GM18858 (cell line): ENCODE measurements at regions not wholly inside any gene's neighbourhood (a gene's known extent, or its start where the extent isn't known, plus 50 kb on each side); places are given as distances from the start of the nearest gene placed in this dataset.
"Not testable (repeated sequence)": the region's sequence is repeated elsewhere in the genome, so short reads cannot be mapped to it uniquely, and the experiment has no call there.

Experiments
- ATAC-seq: cut with Tn5 transposase; IDR thresholded peaks from one replicate; pipeline ENCODE4 v1.9.1; 2021; ENCODE audit not compliant: unreplicated experiment

DNA sequence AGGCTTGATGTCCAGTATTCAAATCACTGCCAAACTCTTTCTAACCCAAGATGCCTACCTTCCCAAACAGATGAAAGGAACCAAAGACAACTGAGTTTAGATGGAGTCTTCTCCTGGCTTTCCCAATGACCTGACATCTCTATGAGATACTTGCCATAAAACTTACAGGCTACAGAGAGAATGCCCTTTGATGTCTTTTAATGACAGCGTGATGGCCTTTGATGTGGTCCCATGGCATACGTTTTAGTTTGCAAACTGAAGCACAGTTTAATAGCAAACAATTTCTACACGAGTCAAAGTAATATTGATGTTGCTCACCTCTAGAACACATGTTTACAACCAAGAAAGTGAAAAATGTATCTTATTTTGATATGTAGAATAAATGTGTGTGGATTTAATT lies 73.2 kb downstream of the ZIC4 start:
- no peak for ATAC-seq

- no peak for ATAC-seq
Observed at GRCh38 chr3:147328711-147329110, 77.6 kb downstream of the ZIC4 start.

- no peak for ATAC-seq
Observed at GRCh38 chr3:147324356-147324755, 82.0 kb downstream of the ZIC4 start.

DNA sequence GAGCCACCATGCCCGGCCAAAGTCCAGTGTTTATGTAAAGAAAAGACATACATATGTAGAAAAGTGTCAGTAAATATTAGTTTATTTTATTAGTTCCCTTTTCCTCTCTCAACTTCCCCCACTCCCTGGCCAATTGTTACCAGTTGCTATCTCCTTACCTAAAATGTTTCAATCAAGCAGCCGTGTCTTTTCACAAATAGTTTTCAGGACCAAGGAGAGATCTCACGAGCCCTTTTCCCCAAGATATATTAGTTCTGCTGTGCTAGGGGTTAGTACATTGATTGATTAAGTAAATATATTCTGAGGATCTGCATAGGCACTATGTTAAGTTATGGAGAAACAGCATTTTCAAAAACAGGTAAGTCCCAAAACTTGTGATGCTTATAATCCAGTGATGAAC lies 87.4 kb downstream of the ZIC4 start:
- ATAC-seq = no peak

- ATAC-seq = not testable (repeated sequence)
Observed at GRCh38 chr3:147317080-147317479, 89.3 kb downstream of the ZIC4 start.

GRCh38 chr3:147313513-147313912 lies 92.8 kb downstream of the ZIC4 start:
- no peak for ATAC-seq

GRCh38 chr3:147312786-147313280 lies 93.5 kb downstream of the ZIC4 start:
- ATAC-seq = no peak

GRCh38 chr3:147311716-147312115 lies 94.6 kb downstream of the ZIC4 start:
- ATAC-seq = no peak

DNA sequence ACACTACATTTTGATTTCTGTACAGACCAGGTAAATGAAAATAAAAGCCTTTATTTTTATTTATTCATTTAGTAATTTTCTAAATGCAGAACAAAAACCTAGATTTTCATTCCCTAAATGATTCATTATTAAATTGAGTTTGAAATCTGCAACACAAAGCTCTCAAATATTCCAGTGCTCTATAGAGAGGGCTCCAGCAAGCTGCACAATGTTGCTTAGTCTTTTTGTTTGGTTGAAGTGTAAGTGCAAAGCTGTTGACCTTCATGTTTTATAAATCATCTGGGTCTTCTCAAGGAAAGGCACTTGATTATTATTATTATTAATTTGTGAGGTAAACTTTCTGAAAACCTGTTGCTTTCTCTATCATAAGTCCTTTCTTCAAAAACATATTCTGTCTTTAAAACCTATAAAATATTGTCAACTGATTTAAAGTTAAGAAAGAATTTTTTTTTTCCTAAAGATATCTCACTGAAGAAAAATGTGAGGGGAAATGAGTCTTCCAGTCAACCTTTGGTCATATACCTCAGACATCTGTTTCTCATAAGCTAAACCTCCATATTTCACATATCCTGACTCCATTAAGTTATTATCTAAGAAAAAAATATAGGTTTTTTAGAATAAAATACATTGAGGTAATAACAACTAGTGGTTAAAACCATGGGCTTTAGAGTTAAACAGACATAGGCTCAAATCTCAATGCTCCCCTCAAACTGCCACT lies 100.7 kb downstream of the ZIC4 start:
- ATAC-seq = no peak

GRCh38 chr3:147304756-147305155 lies 101.6 kb downstream of the ZIC4 start:
- no peak for ATAC-seq

DNA sequence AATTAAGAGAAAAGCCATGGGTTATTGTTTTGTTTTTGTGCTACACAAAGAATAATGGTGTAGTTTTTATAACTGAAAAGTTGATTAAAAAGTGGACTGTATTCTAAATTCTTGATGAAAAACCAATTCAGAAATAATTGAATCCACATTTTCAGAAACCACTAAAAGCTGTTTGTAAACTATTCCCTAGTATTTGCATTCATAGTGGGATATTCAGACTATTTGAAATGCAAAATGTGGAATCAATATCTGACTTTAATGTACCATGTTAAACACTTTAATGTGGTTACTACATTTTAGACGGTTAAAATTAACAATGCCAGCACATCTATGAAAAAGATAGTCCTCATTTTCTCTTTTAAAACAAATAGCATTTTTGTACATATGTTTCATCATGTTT lies 104.6 kb downstream of the ZIC4 start:
- no peak for ATAC-seq

- no peak for ATAC-seq
Observed at GRCh38 chr3:147299656-147300055, 106.7 kb downstream of the ZIC4 start.

DNA sequence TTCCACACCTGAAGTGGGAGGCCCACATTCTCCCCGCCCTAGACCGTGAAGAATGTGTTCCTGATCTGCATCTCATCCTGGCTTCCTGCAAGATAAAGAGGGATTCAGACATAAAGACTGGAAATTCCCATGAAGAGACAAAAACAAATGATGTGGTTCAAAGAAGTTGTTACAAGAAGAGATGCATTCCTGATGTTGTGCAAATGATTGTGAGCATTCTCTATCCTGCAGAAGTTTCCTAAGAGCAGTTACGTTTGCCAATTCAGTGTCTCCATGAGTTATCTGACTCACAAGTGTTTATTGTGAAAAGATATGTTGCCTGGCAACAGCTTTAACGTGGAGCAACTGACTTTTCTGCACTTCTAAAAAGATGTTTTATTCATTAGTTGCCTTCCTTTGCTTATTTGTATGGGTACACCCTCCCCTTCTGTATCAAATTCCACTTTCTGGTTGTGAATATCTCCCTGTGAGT lies 107.8 kb downstream of the ZIC4 start:
- no peak for ATAC-seq

- ATAC-seq = no peak
Observed at GRCh38 chr3:147297761-147298350, 108.5 kb downstream of the ZIC4 start.

GRCh38 chr3:147287370-147287769 lies 119.0 kb downstream of the ZIC4 start:
- ATAC-seq = not testable (repeated sequence)

DNA sequence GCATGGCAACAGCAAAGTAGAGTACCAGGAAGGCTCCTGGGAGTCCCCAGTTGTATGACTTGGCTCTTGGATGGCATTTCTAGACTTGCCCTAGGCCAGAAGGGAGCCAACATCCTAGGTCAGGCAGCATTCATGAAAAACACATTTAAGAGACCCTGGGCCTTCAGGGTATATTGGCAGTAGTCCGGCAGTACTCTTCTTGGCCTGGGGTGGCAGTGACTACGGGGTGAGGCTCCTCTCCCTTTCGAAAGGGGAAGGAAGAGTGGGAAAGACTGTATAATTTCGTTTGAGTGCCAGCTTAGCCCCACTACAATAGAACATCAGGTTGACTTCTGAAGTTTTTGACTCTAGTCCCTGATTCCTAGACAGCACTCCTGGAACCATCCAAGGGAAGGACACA lies 136.4 kb downstream of the ZIC4 start:
- ATAC-seq = no peak

GRCh38 chr3:147267434-147267833 lies 138.9 kb downstream of the ZIC4 start:
- no peak for ATAC-seq

DNA sequence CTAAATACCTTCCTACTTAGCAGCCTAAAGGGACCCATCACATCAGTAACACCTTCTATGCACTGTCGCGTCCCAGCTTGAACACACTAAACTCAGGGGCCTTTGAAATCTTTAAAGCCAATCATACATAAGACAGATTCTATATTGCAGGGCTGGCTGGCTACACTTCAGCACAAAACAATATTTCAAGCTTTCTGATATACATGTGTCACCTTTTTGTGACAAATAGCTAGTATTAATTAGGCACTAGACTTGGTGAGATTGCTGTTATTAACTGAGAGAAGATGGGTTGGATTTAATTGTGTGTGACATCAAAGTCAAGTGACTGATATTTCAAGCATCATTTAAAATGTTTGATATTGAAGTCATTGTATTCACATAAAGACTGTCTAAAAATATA lies 148.4 kb downstream of the ZIC4 start:
- no peak for ATAC-seq

DNA sequence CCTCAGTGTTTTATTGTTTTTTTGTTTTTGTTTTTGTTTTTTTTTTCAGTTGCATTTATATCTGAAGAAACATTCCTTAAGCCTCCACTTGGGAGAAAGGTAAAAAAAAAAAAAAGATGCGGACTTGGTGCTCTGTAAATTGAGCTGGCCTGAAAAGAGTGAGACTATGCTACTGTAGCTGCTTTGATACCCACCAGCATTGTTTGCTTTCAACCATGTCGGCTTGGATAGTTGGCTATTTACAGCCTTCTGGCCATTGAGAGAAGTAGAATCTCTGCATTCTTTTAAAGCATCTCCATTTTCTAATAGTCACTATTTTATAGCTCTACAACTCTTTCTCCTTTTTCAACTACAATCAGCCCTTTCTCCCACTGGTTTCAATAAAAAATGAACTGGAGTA lies 149.6 kb downstream of the ZIC4 start:
- no peak for ATAC-seq

- ATAC-seq = no peak
Observed at GRCh38 chr3:147246906-147247305, 159.4 kb downstream of the ZIC4 start.

- ATAC-seq = not testable (repeated sequence)
Observed at GRCh38 chr3:147245638-147246037, 160.7 kb downstream of the ZIC4 start.

DNA sequence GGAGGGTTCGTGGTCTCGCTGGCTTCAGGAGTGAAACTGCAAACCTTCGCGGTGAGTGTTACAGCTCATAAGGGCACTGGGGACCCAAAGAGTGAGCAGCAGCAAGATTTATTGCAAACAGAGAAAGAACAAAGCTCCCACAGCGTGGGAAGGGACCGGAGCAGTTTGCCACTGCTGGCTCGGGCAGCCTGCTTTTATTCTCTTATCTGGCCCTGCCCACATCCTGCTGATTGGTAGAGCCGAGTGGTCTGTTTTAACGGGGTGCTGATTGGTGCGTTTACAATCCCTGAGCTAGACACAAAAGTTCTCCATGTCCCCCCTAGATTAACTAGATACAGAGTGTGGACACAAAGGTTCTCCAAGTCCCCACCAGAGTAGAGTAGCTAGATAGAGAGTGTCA lies 161.3 kb downstream of the ZIC4 start:
- not testable (repeated sequence) for ATAC-seq

DNA sequence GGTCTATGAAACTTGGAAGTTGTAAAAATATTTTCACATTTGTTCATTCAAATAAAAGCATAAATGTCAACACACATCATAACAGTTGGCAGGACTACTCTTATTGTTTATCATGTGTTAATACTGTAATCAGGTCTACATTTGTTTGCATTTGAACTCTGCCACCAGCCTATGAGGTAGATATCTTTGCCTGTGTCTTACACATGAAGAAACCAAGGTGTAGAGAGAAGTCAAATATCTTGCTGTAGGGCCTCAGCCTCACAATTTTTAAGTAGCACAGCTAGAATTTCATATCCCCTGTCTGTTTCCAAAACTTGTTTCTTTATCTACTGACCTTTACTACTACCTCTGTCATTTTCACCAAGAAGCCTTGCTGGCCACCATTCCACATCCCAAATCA lies 161.9 kb downstream of the ZIC4 start:
- ATAC-seq = no peak
